HG03520 (cell line): ENCODE measurements at regions not wholly inside any gene's neighbourhood (a gene's known extent, or its start where the extent isn't known, plus 50 kb on each side); places are given as distances from the start of the nearest gene placed in this dataset.
"Not testable (repeated sequence)": the region's sequence is repeated elsewhere in the genome, so short reads cannot be mapped to it uniquely, and the experiment has no call there.

Experiments used
- ATAC-seq: cut with Tn5 transposase; IDR thresholded peaks from one replicate; pipeline ENCODE4 v1.9.1; 2021; ENCODE audit warnings: mild to moderate bottlenecking, moderate library complexity; ENCODE audit not compliant: unreplicated experiment

- no peak for ATAC-seq
Observed at GRCh38 chr18:28287146-28287545, 110.2 kb upstream of the CDH2 start.

- no peak for ATAC-seq
Observed at GRCh38 chr18:28284132-28284531, 107.2 kb upstream of the CDH2 start.

- ATAC-seq = no peak
Observed at GRCh38 chr18:28281400-28281799, 104.5 kb upstream of the CDH2 start.

GRCh38 chr18:28269750-28270149 lies 92.8 kb upstream of the CDH2 start:
- no peak for ATAC-seq

- ATAC-seq = no peak
Observed at GRCh38 chr18:28267878-28268625, 91.1 kb upstream of the CDH2 start.

DNA sequence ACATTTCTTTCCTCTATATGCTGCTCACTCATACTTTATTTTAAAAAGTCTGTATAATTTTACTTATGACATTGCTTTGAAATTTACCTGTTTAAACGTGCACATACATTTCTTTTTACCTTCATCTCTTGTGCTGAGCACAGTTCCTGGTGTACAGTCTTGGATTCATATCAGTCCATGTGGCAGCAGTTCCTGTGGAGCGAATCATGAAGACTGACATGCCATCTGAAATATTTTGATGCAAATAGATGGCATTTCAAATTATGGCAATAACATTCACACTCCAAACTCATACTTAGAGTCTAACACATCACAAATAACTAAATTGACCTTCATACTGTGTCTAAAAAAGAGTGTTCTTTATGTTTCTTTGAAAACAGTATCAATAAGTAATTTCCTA lies 90.3 kb upstream of the CDH2 start:
- no peak for ATAC-seq

DNA sequence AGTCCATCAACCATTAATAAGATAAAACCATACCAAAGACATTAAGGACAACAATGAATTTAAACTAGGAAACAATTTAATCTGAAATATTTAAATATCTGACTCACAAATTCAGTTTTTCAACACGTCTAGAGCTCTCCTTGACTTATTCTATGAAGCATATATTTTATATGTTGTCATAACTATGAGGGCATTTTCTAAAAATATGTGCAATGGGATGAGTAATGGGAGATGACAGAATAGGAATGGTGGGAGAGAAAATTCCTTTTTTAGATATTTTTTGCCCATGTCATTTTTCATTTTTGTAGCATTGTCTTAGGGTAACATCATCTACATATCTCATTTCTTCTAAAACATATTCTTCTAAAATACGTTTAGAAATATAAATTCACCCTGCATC lies 79.2 kb upstream of the CDH2 start:
- ATAC-seq = no peak

DNA sequence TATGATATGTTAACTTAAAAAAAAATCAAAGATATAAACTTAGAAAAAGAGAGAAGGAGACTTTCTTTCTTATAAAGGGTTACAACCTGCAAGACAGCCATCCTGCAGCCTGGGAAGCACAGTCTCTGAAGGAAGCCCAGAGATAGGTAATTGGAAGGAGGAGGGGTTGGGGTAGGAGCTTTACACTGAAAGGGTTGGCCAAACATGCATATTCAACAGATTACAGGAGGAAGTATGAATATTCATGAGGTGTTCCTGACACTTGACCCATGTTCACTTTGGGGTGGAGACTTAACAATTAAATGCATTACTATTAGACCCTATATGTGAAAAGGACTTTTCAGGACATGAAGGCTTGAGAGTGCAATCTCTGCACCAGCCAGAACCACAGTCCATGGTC lies 71.7 kb upstream of the CDH2 start:
- ATAC-seq = no peak

DNA sequence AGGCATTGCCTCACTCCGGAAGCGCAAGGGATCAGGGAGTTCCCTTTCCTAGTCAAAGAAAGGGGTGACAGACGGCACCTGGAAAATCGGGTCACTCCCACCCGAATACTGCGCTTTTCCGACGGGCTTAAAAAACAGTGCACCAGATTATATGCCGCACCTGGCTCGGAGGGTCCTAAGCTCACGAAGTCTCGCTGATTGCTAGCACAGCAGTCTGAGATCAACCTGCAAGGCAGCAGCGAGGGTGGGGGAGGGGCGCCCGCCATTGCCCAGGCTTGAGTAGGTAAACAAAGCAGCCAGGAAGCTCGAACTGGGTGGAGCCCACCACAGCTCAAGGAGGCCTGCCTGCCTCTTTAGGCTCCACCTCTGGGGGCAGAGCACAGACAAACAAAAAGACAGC lies 63.7 kb upstream of the CDH2 start:
- ATAC-seq = not testable (repeated sequence)

DNA sequence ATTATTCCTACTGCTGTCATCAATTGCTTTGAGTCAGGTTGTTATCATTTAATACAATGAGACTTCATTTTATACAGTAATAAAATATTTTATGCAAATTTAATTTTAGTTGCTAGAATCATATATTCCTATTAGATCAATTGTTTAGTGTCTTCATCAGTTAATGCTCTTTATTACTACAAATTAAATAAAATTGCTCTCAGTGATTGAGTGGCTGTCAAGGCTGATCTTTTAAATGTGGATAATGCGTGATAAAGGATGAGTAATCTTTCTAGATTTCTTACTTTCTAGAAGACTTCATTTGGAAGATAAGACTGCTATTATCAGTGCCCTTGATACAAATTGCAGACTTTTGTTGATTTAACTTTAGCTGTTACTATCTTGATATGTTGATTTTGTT lies 59.6 kb upstream of the CDH2 start:
- ATAC-seq = no peak
